GM23338 (cell line): ENCODE measurements at regions not wholly inside any gene's neighbourhood (a gene's known extent, or its start where the extent isn't known, plus 50 kb on each side); places are given as distances from the start of the nearest gene placed in this dataset.

Experiments
- ATAC-seq: fragments of 200-7000 bp; cut with Tn5 transposase; 3 replicates; pipeline ENCODE4 v1.9.1; 2020
- DNase-seq: peaks from one replicate; pipeline ENCODE4 v3.0.0-alpha.2; 2015; ENCODE audit warnings: low spot score
- H2AFZ ChIP-seq: fragments of 200-600 bp; sonication (generic); 2 replicates; pipeline ENCODE4 v1.8.0; 2016; ENCODE audit warnings: antibody characterized with exemption, mild to moderate bottlenecking, moderate library complexity
- H3F3A ChIP-seq: fragments of 200-600 bp; sonication (generic); replicated peaks from 2 replicates; pipeline ENCODE4 v1.8.0; 2017; ENCODE audit warnings: antibody characterized with exemption, mixed run types, low read depth
- H3K27ac ChIP-seq: fragments of 200-600 bp; sonication (generic); 2 replicates; pipeline ENCODE4 v1.6.1; 2016; ENCODE audit warnings: low read depth
- H3K27me3 ChIP-seq: fragments of 200-600 bp; sonication (generic); 2 replicates; pipeline ENCODE4 v1.8.0; 2016; ENCODE audit warnings: mild to moderate bottlenecking, mixed run types, moderate library complexity; ENCODE audit not compliant: insufficient read depth
- H3K36me3 ChIP-seq: fragments of 200-600 bp; sonication (generic); 2 replicates; pipeline ENCODE4 v1.8.0; 2016; ENCODE audit warnings: mild to moderate bottlenecking; ENCODE audit not compliant: insufficient read depth
- H3K4me1 ChIP-seq: fragments of 200-600 bp; sonication (generic); 2 replicates; pipeline ENCODE4 v1.8.0; 2016; ENCODE audit warnings: mild to moderate bottlenecking, moderate library complexity; ENCODE audit not compliant: insufficient read depth
- H3K4me2 ChIP-seq: fragments of 200-600 bp; sonication (generic); 2 replicates; pipeline ENCODE4 v1.7.1; 2017; ENCODE audit warnings: mixed run types
- H3K4me3 ChIP-seq: fragments of 200-600 bp; sonication (generic); 2 replicates; pipeline ENCODE4 v1.6.1; 2016; ENCODE audit warnings: mixed run types
- H3K79me2 ChIP-seq: fragments of 200-600 bp; sonication (generic); replicated peaks from 2 replicates; pipeline ENCODE4 v1.8.0; 2017; ENCODE audit warnings: mild to moderate bottlenecking; ENCODE audit not compliant: insufficient read depth
- H3K9me2 ChIP-seq: fragments of 200-600 bp; sonication (generic); 2 replicates; pipeline ENCODE4 v1.8.0; 2017; ENCODE audit not compliant: insufficient read depth
- H4K20me1 ChIP-seq: fragments of 200-600 bp; sonication (generic); replicated peaks from 2 replicates; pipeline ENCODE4 v1.8.0; 2017; ENCODE audit warnings: mild to moderate bottlenecking; ENCODE audit not compliant: insufficient read depth
- H3K27ac Mint-ChIP-seq: 2 replicates; pipeline ENCODE4 v1.8.0; 2020; ENCODE audit warnings: inconsistent platforms, mild to moderate bottlenecking, moderate library complexity, mixed read lengths
- H3K27me3 Mint-ChIP-seq: 3 replicates; pipeline ENCODE4 v1.8.0; 2022; ENCODE audit warnings: low read depth, mild to moderate bottlenecking, moderate library complexity, mixed read lengths, inconsistent platforms; ENCODE audit not compliant: insufficient read depth, poor library complexity
- H3K36me3 Mint-ChIP-seq: 3 replicates; pipeline ENCODE4 v1.8.0; 2021; ENCODE audit warnings: low read depth, mild to moderate bottlenecking, inconsistent platforms, moderate library complexity, mixed read lengths
- H3K4me1 Mint-ChIP-seq: 3 replicates; pipeline ENCODE4 v1.8.0; 2020; ENCODE audit warnings: mild to moderate bottlenecking, inconsistent platforms, mixed read lengths
- H3K4me3 Mint-ChIP-seq: 3 replicates; pipeline ENCODE4 v1.8.0; 2021; ENCODE audit warnings: moderate library complexity, mild to moderate bottlenecking, inconsistent platforms, mixed read lengths
- H3K9me3 Mint-ChIP-seq: 3 replicates; pipeline ENCODE4 v1.8.0; 2020; ENCODE audit warnings: moderate library complexity, mild to moderate bottlenecking, inconsistent platforms, mixed read lengths
- CREB1 ChIP-seq: fragments of 250-450 bp; sonication (Bioruptor Pico); IDR thresholded peaks from 2 replicates; pipeline ENCODE4 v1.5.0; 2020; ENCODE audit warnings: low read depth, mild to moderate bottlenecking, moderate library complexity
- JUNB ChIP-seq: IDR thresholded peaks from one replicate; pipeline ENCODE4 v1.6.1; 2016; ENCODE audit warnings: antibody characterized with exemption; ENCODE audit not compliant: unreplicated experiment
- NANOG ChIP-seq: IDR thresholded peaks from 2 replicates; pipeline ENCODE4 v1.6.1; 2016; ENCODE audit warnings: antibody characterized with exemption, borderline replicate concordance
- POLR2AphosphoS5 ChIP-seq: IDR thresholded peaks from 2 replicates; pipeline ENCODE4 v1.6.1; 2016; ENCODE audit warnings: antibody characterized with exemption, low read depth
- STAT1 ChIP-seq: IDR thresholded peaks from one replicate; pipeline ENCODE4 v1.6.1; 2016; ENCODE audit warnings: antibody characterized with exemption; ENCODE audit not compliant: unreplicated experiment
- ZNF114 ChIP-seq: fragments of 250-450 bp; sonication (Bioruptor Pico); IDR thresholded peaks from 2 replicates; pipeline ENCODE4 v1.5.0; 2020; ENCODE audit warnings: mild to moderate bottlenecking, moderate library complexity
- ZNF331 ChIP-seq: fragments of 250-450 bp; sonication (Bioruptor Pico); IDR thresholded peaks from 2 replicates; pipeline ENCODE4 v1.5.0; 2020; ENCODE audit warnings: low read depth, mild to moderate bottlenecking, moderate library complexity
- TF ChIP-seq, protein P1 (sequence below): fragments of 250-450 bp; sonication (Bioruptor Pico); IDR thresholded peaks from 2 replicates; pipeline ENCODE4 v1.5.0; 2020; ENCODE audit warnings: mild to moderate bottlenecking, moderate library complexity
- TF ChIP-seq, protein P2 (sequence below): IDR thresholded peaks from 2 replicates; pipeline ENCODE4 v1.6.1; 2016; ENCODE audit warnings: antibody characterized with exemption
- TF ChIP-seq, protein P3 (sequence below), 2 experiments: fragments of 200-600 bp in 1 of 2; sonication (generic) in 1 of 2; conservative IDR thresholded peaks; 2 replicates each; pipeline versions ENCODE4 v1.5.1 to v1.6.1; 2016 to 2017; ENCODE audit warnings: antibody characterized with exemption in 2 of 2, low read depth in 2 of 2, mild to moderate bottlenecking in 2 of 2, moderate library complexity in 1 of 2

DNA sequence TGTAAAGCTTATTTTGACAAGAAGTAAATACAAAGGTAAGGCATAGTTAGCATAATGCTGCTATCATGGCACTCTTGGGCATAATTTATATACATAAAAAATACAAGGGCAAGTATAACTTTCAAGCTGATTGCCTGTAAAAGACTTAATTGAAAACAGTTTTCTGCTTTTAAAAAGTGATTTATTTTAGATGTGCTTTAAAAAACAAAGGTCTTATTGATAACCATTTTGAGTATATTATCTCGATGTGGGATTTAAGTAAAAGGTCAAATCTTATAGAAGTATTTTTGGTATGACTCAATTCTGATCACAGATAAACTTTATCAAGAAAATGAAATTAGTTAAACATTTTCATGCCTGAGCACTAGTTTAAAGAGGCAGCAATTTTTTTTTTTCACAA is 175.8 kb downstream of the KCNRG start:
- H3K27me3 Mint-ChIP-seq: no peaks in the 10 kb centered on the region
- H4K20me1 ChIP-seq: peaks cover 6% of the 10 kb centered on the region; the same call in 1 of the 2 replicates
- H3K4me3 Mint-ChIP-seq: no peak overlapping the region
- H2AFZ ChIP-seq: no peak overlapping the region
- no peak overlapping the region for H3K4me3 ChIP-seq
- no peaks in the 10 kb centered on the region for H3F3A ChIP-seq
- no peaks in the 10 kb centered on the region for H3K36me3 ChIP-seq
- H3K27me3 ChIP-seq: no peaks in the 10 kb centered on the region
- TF ChIP-seq NANOG: no peak
- TF ChIP-seq, protein P1, sequence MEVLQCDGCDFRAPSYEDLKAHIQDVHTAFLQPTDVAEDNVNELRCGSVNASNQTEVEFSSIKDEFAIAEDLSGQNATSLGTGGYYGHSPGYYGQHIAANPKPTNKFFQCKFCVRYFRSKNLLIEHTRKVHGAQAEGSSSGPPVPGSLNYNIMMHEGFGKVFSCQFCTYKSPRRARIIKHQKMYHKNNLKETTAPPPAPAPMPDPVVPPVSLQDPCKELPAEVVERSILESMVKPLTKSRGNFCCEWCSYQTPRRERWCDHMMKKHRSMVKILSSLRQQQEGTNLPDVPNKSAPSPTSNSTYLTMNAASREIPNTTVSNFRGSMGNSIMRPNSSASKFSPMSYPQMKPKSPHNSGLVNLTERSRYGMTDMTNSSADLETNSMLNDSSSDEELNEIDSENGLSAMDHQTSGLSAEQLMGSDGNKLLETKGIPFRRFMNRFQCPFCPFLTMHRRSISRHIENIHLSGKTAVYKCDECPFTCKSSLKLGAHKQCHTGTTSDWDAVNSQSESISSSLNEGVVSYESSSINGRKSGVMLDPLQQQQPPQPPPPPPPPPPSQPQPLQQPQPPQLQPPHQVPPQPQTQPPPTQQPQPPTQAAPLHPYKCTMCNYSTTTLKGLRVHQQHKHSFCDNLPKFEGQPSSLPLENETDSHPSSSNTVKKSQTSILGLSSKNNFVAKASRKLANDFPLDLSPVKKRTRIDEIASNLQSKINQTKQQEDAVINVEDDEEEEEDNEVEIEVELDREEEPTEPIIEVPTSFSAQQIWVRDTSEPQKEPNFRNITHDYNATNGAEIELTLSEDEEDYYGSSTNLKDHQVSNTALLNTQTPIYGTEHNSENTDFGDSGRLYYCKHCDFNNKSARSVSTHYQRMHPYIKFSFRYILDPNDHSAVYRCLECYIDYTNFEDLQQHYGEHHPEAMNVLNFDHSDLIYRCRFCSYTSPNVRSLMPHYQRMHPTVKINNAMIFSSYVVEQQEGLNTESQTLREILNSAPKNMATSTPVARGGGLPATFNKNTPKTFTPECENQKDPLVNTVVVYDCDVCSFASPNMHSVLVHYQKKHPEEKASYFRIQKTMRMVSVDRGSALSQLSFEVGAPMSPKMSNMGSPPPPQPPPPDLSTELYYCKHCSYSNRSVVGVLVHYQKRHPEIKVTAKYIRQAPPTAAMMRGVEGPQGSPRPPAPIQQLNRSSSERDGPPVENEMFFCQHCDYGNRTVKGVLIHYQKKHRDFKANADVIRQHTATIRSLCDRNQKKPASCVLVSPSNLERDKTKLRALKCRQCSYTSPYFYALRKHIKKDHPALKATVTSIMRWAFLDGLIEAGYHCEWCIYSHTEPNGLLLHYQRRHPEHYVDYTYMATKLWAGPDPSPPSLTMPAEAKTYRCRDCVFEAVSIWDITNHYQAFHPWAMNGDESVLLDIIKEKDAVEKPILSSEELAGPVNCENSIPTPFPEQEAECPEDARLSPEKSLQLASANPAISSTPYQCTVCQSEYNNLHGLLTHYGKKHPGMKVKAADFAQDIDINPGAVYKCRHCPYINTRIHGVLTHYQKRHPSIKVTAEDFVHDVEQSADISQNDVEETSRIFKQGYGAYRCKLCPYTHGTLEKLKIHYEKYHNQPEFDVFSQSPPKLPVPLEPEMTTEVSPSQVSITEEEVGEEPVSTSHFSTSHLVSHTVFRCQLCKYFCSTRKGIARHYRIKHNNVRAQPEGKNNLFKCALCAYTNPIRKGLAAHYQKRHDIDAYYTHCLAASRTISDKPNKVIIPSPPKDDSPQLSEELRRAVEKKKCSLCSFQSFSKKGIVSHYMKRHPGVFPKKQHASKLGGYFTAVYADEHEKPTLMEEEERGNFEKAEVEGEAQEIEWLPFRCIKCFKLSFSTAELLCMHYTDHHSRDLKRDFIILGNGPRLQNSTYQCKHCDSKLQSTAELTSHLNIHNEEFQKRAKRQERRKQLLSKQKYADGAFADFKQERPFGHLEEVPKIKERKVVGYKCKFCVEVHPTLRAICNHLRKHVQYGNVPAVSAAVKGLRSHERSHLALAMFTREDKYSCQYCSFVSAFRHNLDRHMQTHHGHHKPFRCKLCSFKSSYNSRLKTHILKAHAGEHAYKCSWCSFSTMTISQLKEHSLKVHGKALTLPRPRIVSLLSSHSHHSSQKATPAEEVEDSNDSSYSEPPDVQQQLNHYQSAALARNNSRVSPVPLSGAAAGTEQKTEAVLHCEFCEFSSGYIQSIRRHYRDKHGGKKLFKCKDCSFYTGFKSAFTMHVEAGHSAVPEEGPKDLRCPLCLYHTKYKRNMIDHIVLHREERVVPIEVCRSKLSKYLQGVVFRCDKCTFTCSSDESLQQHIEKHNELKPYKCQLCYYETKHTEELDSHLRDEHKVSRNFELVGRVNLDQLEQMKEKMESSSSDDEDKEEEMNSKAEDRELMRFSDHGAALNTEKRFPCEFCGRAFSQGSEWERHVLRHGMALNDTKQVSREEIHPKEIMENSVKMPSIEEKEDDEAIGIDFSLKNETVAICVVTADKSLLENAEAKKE: no peak
- TF ChIP-seq, protein P2, sequence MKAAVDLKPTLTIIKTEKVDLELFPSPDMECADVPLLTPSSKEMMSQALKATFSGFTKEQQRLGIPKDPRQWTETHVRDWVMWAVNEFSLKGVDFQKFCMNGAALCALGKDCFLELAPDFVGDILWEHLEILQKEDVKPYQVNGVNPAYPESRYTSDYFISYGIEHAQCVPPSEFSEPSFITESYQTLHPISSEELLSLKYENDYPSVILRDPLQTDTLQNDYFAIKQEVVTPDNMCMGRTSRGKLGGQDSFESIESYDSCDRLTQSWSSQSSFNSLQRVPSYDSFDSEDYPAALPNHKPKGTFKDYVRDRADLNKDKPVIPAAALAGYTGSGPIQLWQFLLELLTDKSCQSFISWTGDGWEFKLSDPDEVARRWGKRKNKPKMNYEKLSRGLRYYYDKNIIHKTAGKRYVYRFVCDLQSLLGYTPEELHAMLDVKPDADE: no peak
- no peak for TF ChIP-seq JUNB
- TF ChIP-seq ZNF331 (CRISPR knock-in tag): no peak
- TF ChIP-seq CREB1 (CRISPR knock-in tag): no peak
- TF ChIP-seq, protein P3, sequence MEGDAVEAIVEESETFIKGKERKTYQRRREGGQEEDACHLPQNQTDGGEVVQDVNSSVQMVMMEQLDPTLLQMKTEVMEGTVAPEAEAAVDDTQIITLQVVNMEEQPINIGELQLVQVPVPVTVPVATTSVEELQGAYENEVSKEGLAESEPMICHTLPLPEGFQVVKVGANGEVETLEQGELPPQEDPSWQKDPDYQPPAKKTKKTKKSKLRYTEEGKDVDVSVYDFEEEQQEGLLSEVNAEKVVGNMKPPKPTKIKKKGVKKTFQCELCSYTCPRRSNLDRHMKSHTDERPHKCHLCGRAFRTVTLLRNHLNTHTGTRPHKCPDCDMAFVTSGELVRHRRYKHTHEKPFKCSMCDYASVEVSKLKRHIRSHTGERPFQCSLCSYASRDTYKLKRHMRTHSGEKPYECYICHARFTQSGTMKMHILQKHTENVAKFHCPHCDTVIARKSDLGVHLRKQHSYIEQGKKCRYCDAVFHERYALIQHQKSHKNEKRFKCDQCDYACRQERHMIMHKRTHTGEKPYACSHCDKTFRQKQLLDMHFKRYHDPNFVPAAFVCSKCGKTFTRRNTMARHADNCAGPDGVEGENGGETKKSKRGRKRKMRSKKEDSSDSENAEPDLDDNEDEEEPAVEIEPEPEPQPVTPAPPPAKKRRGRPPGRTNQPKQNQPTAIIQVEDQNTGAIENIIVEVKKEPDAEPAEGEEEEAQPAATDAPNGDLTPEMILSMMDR (conservative IDR thresholded peaks at IDR 0.05; ENCODE audit: low read depth in 2 of 2): no peak
- no peak for TF ChIP-seq POLR2AphosphoS5
- no peak for TF ChIP-seq ZNF114 (CRISPR knock-in tag)
- no peak for TF ChIP-seq STAT1
- DNase-seq: no peak
- H3K79me2 ChIP-seq: peaks cover 10% of the 10 kb centered on the region
- peaks cover 7% of the 10 kb centered on the region; the same call in 2 of the 3 replicates for H3K9me3 Mint-ChIP-seq
- H3K27ac ChIP-seq: no peak overlapping the region
- peaks cover 19% of the 10 kb centered on the region for H3K4me1 Mint-ChIP-seq
- H3K4me1 ChIP-seq: 0 out of 2 replicates have a peak, but pooled peaks cover 3% of the 10 kb centered on the region
- ATAC-seq: no peak
- H3K9me2 ChIP-seq: peaks cover 8% of the 10 kb centered on the region; the same call in 1 of the 2 replicates
- H3K36me3 Mint-ChIP-seq: peaks cover 7% of the 10 kb centered on the region; the same call in 1 of the 3 replicates
- H3K27ac Mint-ChIP-seq: no peak overlapping the region
- no peak overlapping the region for H3K4me2 ChIP-seq
